Inflammatory macrophage (primary cell): ENCODE measurements at regions not wholly inside any gene's neighbourhood (a gene's known extent, or its start where the extent isn't known, plus 50 kb on each side); places are given as distances from the start of the nearest gene placed in this dataset.

Experiments
- DNase-seq, 2 donors: peaks; one replicate each; pipeline ENCODE4 v3.0.0-alpha.2; 2020 to 2022

- peak in 1 of 2 donors; percentile 5 for DNase-seq
Observed at GRCh38 chr3:117409701-117410459, 700.3 kb downstream of the TUSC7 start.

- peak; percentile 25 to 34 for DNase-seq
Observed at GRCh38 chr3:117411971-117412370, 702.4 kb downstream of the TUSC7 start.

- DNase-seq: no peak
Observed at GRCh38 chr3:117417411-117417810, 707.8 kb downstream of the TUSC7 start.

GRCh38 chr3:117427081-117427480 lies 717.5 kb downstream of the TUSC7 start:
- DNase-seq: no peak

- no peak for DNase-seq
Observed at GRCh38 chr3:117433427-117433826, 723.8 kb downstream of the TUSC7 start.

- no peak for DNase-seq
Observed at GRCh38 chr3:117434661-117435412, 725.3 kb downstream of the TUSC7 start.

GRCh38 chr3:117435506-117435905 lies 725.9 kb downstream of the TUSC7 start:
- no peak for DNase-seq

GRCh38 chr3:117439812-117440211 lies 730.2 kb downstream of the TUSC7 start:
- peak; percentile 81 to 82 for DNase-seq

GRCh38 chr3:117441851-117442250 lies 732.3 kb downstream of the TUSC7 start:
- no peak for DNase-seq

GRCh38 chr3:117442566-117442965 lies 733.0 kb downstream of the TUSC7 start:
- no peak for DNase-seq

- no peak for DNase-seq
Observed at GRCh38 chr3:117443014-117443413, 733.4 kb downstream of the TUSC7 start.

- DNase-seq: no peak
Observed at GRCh38 chr3:117444175-117444574, 734.6 kb downstream of the TUSC7 start.

GRCh38 chr3:117447419-117447818 lies 737.8 kb downstream of the TUSC7 start:
- DNase-seq: no peak

GRCh38 chr3:117450026-117450425 lies 740.4 kb downstream of the TUSC7 start:
- peak in 1 of 2 donors; percentile 29 for DNase-seq

- no peak for DNase-seq
Observed at GRCh38 chr3:117454254-117454653, 744.7 kb downstream of the TUSC7 start.

- DNase-seq: no peak
Observed at GRCh38 chr3:117454908-117455307, 745.3 kb downstream of the TUSC7 start.

GRCh38 chr3:117455782-117456181 lies 746.2 kb downstream of the TUSC7 start:
- no peak for DNase-seq

GRCh38 chr3:117463276-117464115 lies 753.9 kb downstream of the TUSC7 start:
- no peak for DNase-seq

- peak in 1 of 2 donors; percentile 79 for DNase-seq
Observed at GRCh38 chr3:117471831-117472230, 762.3 kb downstream of the TUSC7 start.

GRCh38 chr3:117473981-117474538 lies 764.5 kb downstream of the TUSC7 start:
- no peak for DNase-seq

GRCh38 chr3:117476572-117476971 lies 767.0 kb downstream of the TUSC7 start:
- no peak for DNase-seq

GRCh38 chr3:117477214-117477755 lies 767.7 kb downstream of the TUSC7 start:
- DNase-seq: no peak
